HG03520 (cell line): ENCODE measurements at regions not wholly inside any gene's neighbourhood (a gene's known extent, or its start where the extent isn't known, plus 50 kb on each side); places are given as distances from the start of the nearest gene placed in this dataset.

ENCODE experiments used
- ATAC-seq: cut with Tn5 transposase; IDR thresholded peaks from one replicate; pipeline ENCODE4 v1.9.1; 2021; ENCODE audit warnings: mild to moderate bottlenecking, moderate library complexity; ENCODE audit not compliant: unreplicated experiment

- no peak for ATAC-seq
These were observed 54.7 kb upstream of the VWC2 start for GRCh38 chr7:49718760-49719159.

- no peak for ATAC-seq
These were observed 52.0 kb upstream of the VWC2 start for GRCh38 chr7:49721441-49721840.
